SH-SY5Y (cell line): ENCODE measurements at regions not wholly inside any gene's neighbourhood (a gene's known extent, or its start where the extent isn't known, plus 50 kb on each side); places are given as distances from the start of the nearest gene placed in this dataset.

ENCODE experiments used
- GATA2 ChIP-seq: IDR thresholded peaks from 2 replicates; pipeline ENCODE4 v1.6.1; 2011; ENCODE audit warnings: mild to moderate bottlenecking, low read depth, low read length
- GATA3 ChIP-seq: IDR thresholded peaks from 2 replicates; pipeline ENCODE4 v1.6.1; 2011; ENCODE audit warnings: low read depth, mild to moderate bottlenecking, low read length, moderate library complexity

GRCh38 chr2:172280571-172281361 lies 146.6 kb upstream of the ITGA6 start:
- TF ChIP-seq GATA2 (no peak), GATA3 (no peak)
